H1 (cell line): ENCODE measurements at regions not wholly inside any gene's neighbourhood (a gene's known extent, or its start where the extent isn't known, plus 50 kb on each side); places are given as distances from the start of the nearest gene placed in this dataset.

Source experiments
- EP300 ChIP-seq, 2 experiments: IDR thresholded peaks; 1 replicate in 1 of 2; 2 replicates in 1 of 2; pipeline ENCODE4 v1.6.1; 2011 to 2012; ENCODE audit warnings: low read depth in 2 of 2, low read length in 2 of 2, mild to moderate bottlenecking in 2 of 2, borderline replicate concordance in 1 of 2, inconsistent platforms in 1 of 2, moderate library complexity in 1 of 2
- JUN ChIP-seq: IDR thresholded peaks from 2 replicates; pipeline ENCODE4 v1.6.1; 2011; ENCODE audit warnings: low read depth, mild to moderate bottlenecking, improper control_type of control experiment, low read length
- JUND ChIP-seq: IDR thresholded peaks from 2 replicates; pipeline ENCODE4 v1.6.1; 2011; ENCODE audit warnings: mild to moderate bottlenecking, improper control_type of control experiment, low read length
- POLR2A ChIP-seq, 2 experiments: IDR thresholded peaks; 1 replicate in 1 of 2; 2 replicates in 1 of 2; pipeline ENCODE4 v1.6.1; 2011; ENCODE audit warnings: low read depth in 2 of 2, low read length in 2 of 2, mild to moderate bottlenecking in 2 of 2; ENCODE audit errors: control extremely low read depth in 1 of 2
- TAF1 ChIP-seq: IDR thresholded peaks from 2 replicates; pipeline ENCODE4 v1.6.1; 2011; ENCODE audit warnings: mild to moderate bottlenecking, low read depth, low read length

DNA sequence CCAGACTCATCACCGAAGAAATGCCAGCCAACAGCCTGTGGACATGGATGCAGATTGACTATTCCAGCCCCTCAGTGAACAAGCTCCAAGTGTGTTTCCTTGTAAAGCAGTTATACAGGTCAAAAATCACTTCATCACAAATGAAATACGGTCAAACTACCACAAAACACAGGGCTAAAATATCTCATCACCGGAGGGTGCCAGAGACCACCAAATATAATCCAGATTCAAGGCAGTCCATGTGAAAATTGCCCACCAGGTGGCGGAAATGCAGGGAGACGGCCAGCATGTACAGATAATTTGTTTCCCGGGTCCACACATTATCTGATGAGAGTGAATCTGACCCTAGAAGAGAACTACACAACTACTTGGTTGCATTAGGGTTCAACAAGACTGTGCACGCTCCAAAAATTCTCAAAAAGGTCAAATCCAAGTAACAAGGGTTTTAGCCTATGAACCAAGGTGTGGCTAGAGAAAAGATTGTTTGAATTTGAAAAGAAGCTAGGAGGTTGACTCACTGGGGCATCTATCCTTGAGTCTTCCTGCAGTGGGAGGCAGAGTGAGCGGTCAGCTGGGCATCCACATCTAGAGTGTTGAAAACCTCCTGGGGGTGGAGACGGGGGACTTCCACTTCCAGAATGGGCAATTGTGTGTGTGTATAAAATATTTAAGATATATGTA is 71.7 kb downstream of the IGLL5 start:
- TF ChIP-seq JUN = no peak
- TF ChIP-seq TAF1 = no peak
- TF ChIP-seq JUND = peak; percentile 31; the same call in 1 of the 2 replicates
- no peak for TF ChIP-seq EP300 (IDR thresholded peaks at IDR 0.05; ENCODE audit: borderline replicate concordance in 1 of 2, low read depth in 2 of 2, low read length in 2 of 2)
- no peak for TF ChIP-seq POLR2A (IDR thresholded peaks at IDR 0.05; ENCODE audit: control extremely low read depth in 1 of 2, low read depth in 2 of 2, low read length in 2 of 2)
